ENCODE measurements at regions not wholly inside any gene's neighbourhood (a gene's known extent, or its start where the extent isn't known, plus 50 kb on each side); places are given as distances from the start of the nearest gene placed in this dataset.

- peak; percentile 47 to 66 for DNase-seq (ENCODE audit: low spot score in 2 of 2)
- H3K27ac ChIP-seq = peak overlapping the region in 2 of 4 donors; percentile 9 to 60
Measured at GRCh38 chr2:43171789-43172188, 54.6 kb downstream of the ZFP36L2 start.

GRCh38 chr2:43170405-43171105 is 55.9 kb downstream of the ZFP36L2 start:
- TF ChIP-seq EP300 (IDR thresholded peaks at IDR 0.05) (no peak), CTCF (IDR thresholded peaks at IDR 0.05) (no peak), POLR2A (IDR thresholded peaks at IDR 0.05) (no peak)
- peak overlapping the region in 2 of 4 donors; percentile 59 to 82 for H3K27ac ChIP-seq
- 86 to 90% methylated on average over 16 to 21 of the region's 21 CpGs for WGBS, 2 donors
- no peak for DNase-seq (ENCODE audit: low spot score in 2 of 2)
- H3K4me1 ChIP-seq = peaks cover 0 to 45% (median 15%) of the 10 kb centered on the region in 4 donors
- H3K36me3 ChIP-seq = peaks cover 0 to 7% (median 0%) of the 10 kb centered on the region in 3 donors
- no peak overlapping the region for H3K4me3 ChIP-seq
- no peaks in the 10 kb centered on the region for H3K27me3 ChIP-seq
- H3K9me3 ChIP-seq = peaks cover 0 to 18% (median 3%) of the 10 kb centered on the region in 4 donors

More at GRCh38 chr2:43171789-43172188, 54.6 kb downstream of the ZFP36L2 start:
- Histone ChIP-seq H3K27me3 (no peaks in the 10 kb centered on the region), H3K4me1 (peaks cover 0 to 48% (median 15%) of the 10 kb centered on the region in 4 donors), H3K36me3 (peaks cover 0 to 12% (median 0%) of the 10 kb centered on the region in 3 donors), H3K4me3 (no peak overlapping the region), H3K9me3 (peaks cover 0 to 27% (median 3%) of the 10 kb centered on the region in 4 donors)
- WGBS, 2 donors = 76 to 86% methylated on average over 1 of the region's 1 CpG
- no peak for TF ChIP-seq EP300 (IDR thresholded peaks at IDR 0.05)
- TF ChIP-seq CTCF (IDR thresholded peaks at IDR 0.05) = no peak
- no peak for TF ChIP-seq POLR2A (IDR thresholded peaks at IDR 0.05)

- H3K27ac ChIP-seq = peak overlapping the region in 2 of 4 donors; percentile 59 to 82
- no peak for DNase-seq (ENCODE audit: low spot score in 2 of 2)
- no peaks in the 10 kb centered on the region for H3K27me3 ChIP-seq
- H3K9me3 ChIP-seq = peaks cover 0 to 12% (median under 1%) of the 10 kb centered on the region in 4 donors
- H3K4me1 ChIP-seq = peaks cover 0 to 41% (median 15%) of the 10 kb centered on the region in 4 donors
- WGBS, 2 donors = 55 to 81% methylated on average over 9 of the region's 9 CpGs
- H3K36me3 ChIP-seq = peaks cover 0 to 3% (median 0%) of the 10 kb centered on the region in 3 donors
- TF ChIP-seq CTCF (IDR thresholded peaks at IDR 0.05) = peak in 4 of 5 experiments; percentile 17 to 50 (median 27)
- no peak for TF ChIP-seq POLR2A (IDR thresholded peaks at IDR 0.05)
- H3K4me3 ChIP-seq = no peak overlapping the region
Measured at GRCh38 chr2:43169987-43170386, 56.4 kb downstream of the ZFP36L2 start.

GRCh38 chr2:43169099-43169945 is 57.1 kb downstream of the ZFP36L2 start:
- DNase-seq (ENCODE audit: low spot score in 2 of 2) = peak in 1 of 2 donors; percentile 32
- Histone ChIP-seq H3K4me3 (no peak overlapping the region), H3K27me3 (no peaks in the 10 kb centered on the region), H3K4me1 (peaks cover 0 to 38% (median 15%) of the 10 kb centered on the region in 4 donors), H3K27ac (peak overlapping the region in 3 of 4 donors; percentile 59 to 82 (median 66)), H3K36me3 (no peaks in the 10 kb centered on the region), H3K9me3 (peaks cover 0 to 5% (median 0%) of the 10 kb centered on the region in 4 donors)
- 64 to 69% methylated on average over 24 of the region's 24 CpGs for WGBS, 2 donors
- no peak for TF ChIP-seq EP300 (IDR thresholded peaks at IDR 0.05)
- TF ChIP-seq CTCF (IDR thresholded peaks at IDR 0.05) = no peak
- no peak for TF ChIP-seq POLR2A (IDR thresholded peaks at IDR 0.05)

All from tibial nerve (tissue), 4 donors.